GM23338 (cell line): ENCODE measurements at regions not wholly inside any gene's neighbourhood (a gene's known extent, or its start where the extent isn't known, plus 50 kb on each side); places are given as distances from the start of the nearest gene placed in this dataset.

Experiments used
- ATAC-seq: fragments of 200-7000 bp; cut with Tn5 transposase; 3 replicates; pipeline ENCODE4 v1.9.1; 2020
- DNase-seq: peaks from one replicate; pipeline ENCODE4 v3.0.0-alpha.2; 2015; ENCODE audit warnings: low spot score
- H2AFZ ChIP-seq: fragments of 200-600 bp; sonication (generic); 2 replicates; pipeline ENCODE4 v1.8.0; 2016; ENCODE audit warnings: antibody characterized with exemption, mild to moderate bottlenecking, moderate library complexity
- H3F3A ChIP-seq: fragments of 200-600 bp; sonication (generic); replicated peaks from 2 replicates; pipeline ENCODE4 v1.8.0; 2017; ENCODE audit warnings: antibody characterized with exemption, mixed run types, low read depth
- H3K27ac ChIP-seq: fragments of 200-600 bp; sonication (generic); 2 replicates; pipeline ENCODE4 v1.6.1; 2016; ENCODE audit warnings: low read depth
- H3K27me3 ChIP-seq: fragments of 200-600 bp; sonication (generic); 2 replicates; pipeline ENCODE4 v1.8.0; 2016; ENCODE audit warnings: mild to moderate bottlenecking, mixed run types, moderate library complexity; ENCODE audit not compliant: insufficient read depth
- H3K36me3 ChIP-seq: fragments of 200-600 bp; sonication (generic); 2 replicates; pipeline ENCODE4 v1.8.0; 2016; ENCODE audit warnings: mild to moderate bottlenecking; ENCODE audit not compliant: insufficient read depth
- H3K4me1 ChIP-seq: fragments of 200-600 bp; sonication (generic); 2 replicates; pipeline ENCODE4 v1.8.0; 2016; ENCODE audit warnings: mild to moderate bottlenecking, moderate library complexity; ENCODE audit not compliant: insufficient read depth
- H3K4me2 ChIP-seq: fragments of 200-600 bp; sonication (generic); 2 replicates; pipeline ENCODE4 v1.7.1; 2017; ENCODE audit warnings: mixed run types
- H3K4me3 ChIP-seq: fragments of 200-600 bp; sonication (generic); 2 replicates; pipeline ENCODE4 v1.6.1; 2016; ENCODE audit warnings: mixed run types
- H3K79me2 ChIP-seq: fragments of 200-600 bp; sonication (generic); replicated peaks from 2 replicates; pipeline ENCODE4 v1.8.0; 2017; ENCODE audit warnings: mild to moderate bottlenecking; ENCODE audit not compliant: insufficient read depth
- H3K9me2 ChIP-seq: fragments of 200-600 bp; sonication (generic); 2 replicates; pipeline ENCODE4 v1.8.0; 2017; ENCODE audit not compliant: insufficient read depth
- H4K20me1 ChIP-seq: fragments of 200-600 bp; sonication (generic); replicated peaks from 2 replicates; pipeline ENCODE4 v1.8.0; 2017; ENCODE audit warnings: mild to moderate bottlenecking; ENCODE audit not compliant: insufficient read depth
- H3K27ac Mint-ChIP-seq: 2 replicates; pipeline ENCODE4 v1.8.0; 2020; ENCODE audit warnings: inconsistent platforms, mild to moderate bottlenecking, moderate library complexity, mixed read lengths
- H3K27me3 Mint-ChIP-seq: 3 replicates; pipeline ENCODE4 v1.8.0; 2022; ENCODE audit warnings: low read depth, mild to moderate bottlenecking, moderate library complexity, mixed read lengths, inconsistent platforms; ENCODE audit not compliant: insufficient read depth, poor library complexity
- H3K36me3 Mint-ChIP-seq: 3 replicates; pipeline ENCODE4 v1.8.0; 2021; ENCODE audit warnings: low read depth, mild to moderate bottlenecking, inconsistent platforms, moderate library complexity, mixed read lengths
- H3K4me1 Mint-ChIP-seq: 3 replicates; pipeline ENCODE4 v1.8.0; 2020; ENCODE audit warnings: mild to moderate bottlenecking, inconsistent platforms, mixed read lengths
- H3K4me3 Mint-ChIP-seq: 3 replicates; pipeline ENCODE4 v1.8.0; 2021; ENCODE audit warnings: moderate library complexity, mild to moderate bottlenecking, inconsistent platforms, mixed read lengths
- H3K9me3 Mint-ChIP-seq: 3 replicates; pipeline ENCODE4 v1.8.0; 2020; ENCODE audit warnings: moderate library complexity, mild to moderate bottlenecking, inconsistent platforms, mixed read lengths
- EZH2 ChIP-seq: fragments of 200-600 bp; sonication (generic); IDR thresholded peaks from one replicate; pipeline ENCODE4 v1.8.0; 2017; ENCODE audit warnings: antibody characterized with exemption, mild to moderate bottlenecking, low read depth; ENCODE audit not compliant: unreplicated experiment
- EZH2phosphoT487 ChIP-seq: fragments of 200-600 bp; sonication (generic); IDR thresholded peaks from one replicate; pipeline ENCODE4 v1.8.1; 2018; ENCODE audit warnings: antibody characterized with exemption; ENCODE audit not compliant: unreplicated experiment
- NANOG ChIP-seq: IDR thresholded peaks from 2 replicates; pipeline ENCODE4 v1.6.1; 2016; ENCODE audit warnings: antibody characterized with exemption, borderline replicate concordance
- POLR2AphosphoS5 ChIP-seq: IDR thresholded peaks from 2 replicates; pipeline ENCODE4 v1.6.1; 2016; ENCODE audit warnings: antibody characterized with exemption, low read depth
- ZNF114 ChIP-seq: fragments of 250-450 bp; sonication (Bioruptor Pico); IDR thresholded peaks from 2 replicates; pipeline ENCODE4 v1.5.0; 2020; ENCODE audit warnings: mild to moderate bottlenecking, moderate library complexity
- TF ChIP-seq, protein P1 (sequence below): IDR thresholded peaks from 2 replicates; pipeline ENCODE4 v1.6.1; 2016; ENCODE audit warnings: antibody characterized with exemption
- TF ChIP-seq, protein P2 (sequence below): fragments of 250-450 bp; sonication (Bioruptor Pico); IDR thresholded peaks from 2 replicates; pipeline ENCODE4 v1.5.0; 2020; ENCODE audit warnings: mild to moderate bottlenecking, moderate library complexity

DNA sequence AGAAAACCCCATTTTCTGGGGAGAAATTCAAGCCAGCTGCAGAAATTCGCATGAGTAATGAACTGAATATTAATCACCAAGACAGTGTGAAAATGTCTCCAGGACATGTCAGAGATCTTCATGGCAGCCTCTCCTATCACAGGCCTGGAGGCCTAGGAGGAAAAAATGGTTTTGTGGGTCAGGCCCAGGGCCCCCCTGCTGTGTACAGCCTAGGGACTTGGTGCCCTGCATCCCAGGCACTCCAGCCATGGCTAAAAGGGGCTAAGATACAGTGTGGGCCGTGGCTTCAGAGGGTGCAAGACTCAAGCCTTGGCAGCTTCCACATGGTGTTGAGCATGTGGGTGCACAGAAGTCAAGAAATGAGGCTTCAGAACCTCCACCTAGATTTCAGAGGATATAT lies 185.9 kb upstream of the GATB start:
- Histone ChIP-seq H3K36me3 (peaks cover 15% of the 10 kb centered on the region; the same call in 1 of the 2 replicates), H4K20me1 (no peaks in the 10 kb centered on the region)

DNA sequence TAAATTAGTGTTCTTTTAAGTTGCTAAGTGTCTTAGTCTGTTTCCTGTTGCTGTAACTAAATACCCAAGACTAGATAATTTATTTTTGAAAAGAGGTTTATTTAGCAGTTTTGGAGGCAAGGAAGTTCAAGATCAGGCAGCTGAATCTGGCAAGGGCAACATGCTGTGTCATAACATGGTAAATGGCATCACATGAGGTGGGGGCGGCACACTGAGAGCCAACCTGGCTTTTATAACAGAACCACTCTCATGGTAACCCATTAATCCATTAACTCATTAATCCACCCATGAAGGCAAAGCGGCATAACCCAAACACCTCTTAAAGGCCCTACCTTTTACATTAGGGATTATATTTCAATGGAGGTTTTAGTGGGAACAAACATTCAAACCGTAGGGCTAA lies 182.2 kb upstream of the GATB start:
- peaks cover 22% of the 10 kb centered on the region for H3K36me3 Mint-ChIP-seq
- no peak for DNase-seq

More for the DNA sequence above, 185.9 kb upstream of the GATB start:
- no peaks in the 10 kb centered on the region for H3K27me3 ChIP-seq
- ATAC-seq (no peak), DNase-seq (no peak)
- no peaks in the 10 kb centered on the region for H3K79me2 ChIP-seq
- TF ChIP-seq EZH2, result no peak
- TF ChIP-seq EZH2phosphoT487, result no peak
- TF ChIP-seq, protein P1, sequence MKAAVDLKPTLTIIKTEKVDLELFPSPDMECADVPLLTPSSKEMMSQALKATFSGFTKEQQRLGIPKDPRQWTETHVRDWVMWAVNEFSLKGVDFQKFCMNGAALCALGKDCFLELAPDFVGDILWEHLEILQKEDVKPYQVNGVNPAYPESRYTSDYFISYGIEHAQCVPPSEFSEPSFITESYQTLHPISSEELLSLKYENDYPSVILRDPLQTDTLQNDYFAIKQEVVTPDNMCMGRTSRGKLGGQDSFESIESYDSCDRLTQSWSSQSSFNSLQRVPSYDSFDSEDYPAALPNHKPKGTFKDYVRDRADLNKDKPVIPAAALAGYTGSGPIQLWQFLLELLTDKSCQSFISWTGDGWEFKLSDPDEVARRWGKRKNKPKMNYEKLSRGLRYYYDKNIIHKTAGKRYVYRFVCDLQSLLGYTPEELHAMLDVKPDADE, result no peak
- no peak for TF ChIP-seq ZNF114 (CRISPR knock-in tag)
- Mint-ChIP-seq H3K9me3 (peaks cover 45% of the 10 kb centered on the region), H3K4me1 (no peaks in the 10 kb centered on the region), H3K27me3 (peaks cover 2% of the 10 kb centered on the region), H3K4me3 (no peak overlapping the region), H3K27ac (no peak overlapping the region), H3K36me3 (peaks cover 24% of the 10 kb centered on the region)
- H3K9me2 ChIP-seq, result 0 out of 2 replicates have a peak, but pooled peaks cover 3% of the 10 kb centered on the region
- no peak overlapping the region for H3K4me3 ChIP-seq
- H3K27ac ChIP-seq, result no peak overlapping the region
- H3K4me1 ChIP-seq, result no peaks in the 10 kb centered on the region
- H3F3A ChIP-seq, result no peaks in the 10 kb centered on the region
- H2AFZ ChIP-seq, result no peak overlapping the region
- no peak overlapping the region for H3K4me2 ChIP-seq

More for the DNA sequence above, 182.2 kb upstream of the GATB start:
- no peaks in the 10 kb centered on the region for H3F3A ChIP-seq
- H3K27ac Mint-ChIP-seq, result no peak overlapping the region
- no peak for TF ChIP-seq NANOG
- no peak for TF ChIP-seq EZH2
- TF ChIP-seq, protein P2, sequence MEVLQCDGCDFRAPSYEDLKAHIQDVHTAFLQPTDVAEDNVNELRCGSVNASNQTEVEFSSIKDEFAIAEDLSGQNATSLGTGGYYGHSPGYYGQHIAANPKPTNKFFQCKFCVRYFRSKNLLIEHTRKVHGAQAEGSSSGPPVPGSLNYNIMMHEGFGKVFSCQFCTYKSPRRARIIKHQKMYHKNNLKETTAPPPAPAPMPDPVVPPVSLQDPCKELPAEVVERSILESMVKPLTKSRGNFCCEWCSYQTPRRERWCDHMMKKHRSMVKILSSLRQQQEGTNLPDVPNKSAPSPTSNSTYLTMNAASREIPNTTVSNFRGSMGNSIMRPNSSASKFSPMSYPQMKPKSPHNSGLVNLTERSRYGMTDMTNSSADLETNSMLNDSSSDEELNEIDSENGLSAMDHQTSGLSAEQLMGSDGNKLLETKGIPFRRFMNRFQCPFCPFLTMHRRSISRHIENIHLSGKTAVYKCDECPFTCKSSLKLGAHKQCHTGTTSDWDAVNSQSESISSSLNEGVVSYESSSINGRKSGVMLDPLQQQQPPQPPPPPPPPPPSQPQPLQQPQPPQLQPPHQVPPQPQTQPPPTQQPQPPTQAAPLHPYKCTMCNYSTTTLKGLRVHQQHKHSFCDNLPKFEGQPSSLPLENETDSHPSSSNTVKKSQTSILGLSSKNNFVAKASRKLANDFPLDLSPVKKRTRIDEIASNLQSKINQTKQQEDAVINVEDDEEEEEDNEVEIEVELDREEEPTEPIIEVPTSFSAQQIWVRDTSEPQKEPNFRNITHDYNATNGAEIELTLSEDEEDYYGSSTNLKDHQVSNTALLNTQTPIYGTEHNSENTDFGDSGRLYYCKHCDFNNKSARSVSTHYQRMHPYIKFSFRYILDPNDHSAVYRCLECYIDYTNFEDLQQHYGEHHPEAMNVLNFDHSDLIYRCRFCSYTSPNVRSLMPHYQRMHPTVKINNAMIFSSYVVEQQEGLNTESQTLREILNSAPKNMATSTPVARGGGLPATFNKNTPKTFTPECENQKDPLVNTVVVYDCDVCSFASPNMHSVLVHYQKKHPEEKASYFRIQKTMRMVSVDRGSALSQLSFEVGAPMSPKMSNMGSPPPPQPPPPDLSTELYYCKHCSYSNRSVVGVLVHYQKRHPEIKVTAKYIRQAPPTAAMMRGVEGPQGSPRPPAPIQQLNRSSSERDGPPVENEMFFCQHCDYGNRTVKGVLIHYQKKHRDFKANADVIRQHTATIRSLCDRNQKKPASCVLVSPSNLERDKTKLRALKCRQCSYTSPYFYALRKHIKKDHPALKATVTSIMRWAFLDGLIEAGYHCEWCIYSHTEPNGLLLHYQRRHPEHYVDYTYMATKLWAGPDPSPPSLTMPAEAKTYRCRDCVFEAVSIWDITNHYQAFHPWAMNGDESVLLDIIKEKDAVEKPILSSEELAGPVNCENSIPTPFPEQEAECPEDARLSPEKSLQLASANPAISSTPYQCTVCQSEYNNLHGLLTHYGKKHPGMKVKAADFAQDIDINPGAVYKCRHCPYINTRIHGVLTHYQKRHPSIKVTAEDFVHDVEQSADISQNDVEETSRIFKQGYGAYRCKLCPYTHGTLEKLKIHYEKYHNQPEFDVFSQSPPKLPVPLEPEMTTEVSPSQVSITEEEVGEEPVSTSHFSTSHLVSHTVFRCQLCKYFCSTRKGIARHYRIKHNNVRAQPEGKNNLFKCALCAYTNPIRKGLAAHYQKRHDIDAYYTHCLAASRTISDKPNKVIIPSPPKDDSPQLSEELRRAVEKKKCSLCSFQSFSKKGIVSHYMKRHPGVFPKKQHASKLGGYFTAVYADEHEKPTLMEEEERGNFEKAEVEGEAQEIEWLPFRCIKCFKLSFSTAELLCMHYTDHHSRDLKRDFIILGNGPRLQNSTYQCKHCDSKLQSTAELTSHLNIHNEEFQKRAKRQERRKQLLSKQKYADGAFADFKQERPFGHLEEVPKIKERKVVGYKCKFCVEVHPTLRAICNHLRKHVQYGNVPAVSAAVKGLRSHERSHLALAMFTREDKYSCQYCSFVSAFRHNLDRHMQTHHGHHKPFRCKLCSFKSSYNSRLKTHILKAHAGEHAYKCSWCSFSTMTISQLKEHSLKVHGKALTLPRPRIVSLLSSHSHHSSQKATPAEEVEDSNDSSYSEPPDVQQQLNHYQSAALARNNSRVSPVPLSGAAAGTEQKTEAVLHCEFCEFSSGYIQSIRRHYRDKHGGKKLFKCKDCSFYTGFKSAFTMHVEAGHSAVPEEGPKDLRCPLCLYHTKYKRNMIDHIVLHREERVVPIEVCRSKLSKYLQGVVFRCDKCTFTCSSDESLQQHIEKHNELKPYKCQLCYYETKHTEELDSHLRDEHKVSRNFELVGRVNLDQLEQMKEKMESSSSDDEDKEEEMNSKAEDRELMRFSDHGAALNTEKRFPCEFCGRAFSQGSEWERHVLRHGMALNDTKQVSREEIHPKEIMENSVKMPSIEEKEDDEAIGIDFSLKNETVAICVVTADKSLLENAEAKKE (CRISPR knock-in tag), result no peak
- no peak for TF ChIP-seq POLR2AphosphoS5
- TF ChIP-seq ZNF114 (CRISPR knock-in tag), result no peak
- no peaks in the 10 kb centered on the region for H3K79me2 ChIP-seq
- no peaks in the 10 kb centered on the region for H3K27me3 ChIP-seq
- no peaks in the 10 kb centered on the region for H3K4me1 Mint-ChIP-seq
- H3K27me3 Mint-ChIP-seq, result peaks cover 2% of the 10 kb centered on the region
- no peak overlapping the region for H3K4me2 ChIP-seq
- H3K9me2 ChIP-seq, result no peaks in the 10 kb centered on the region
- H3K4me3 Mint-ChIP-seq, result no peak overlapping the region
- no peaks in the 10 kb centered on the region for H3K4me1 ChIP-seq
- peaks cover 43% of the 10 kb centered on the region for H3K9me3 Mint-ChIP-seq
- H3K27ac ChIP-seq, result no peak overlapping the region
- no peaks in the 10 kb centered on the region for H4K20me1 ChIP-seq
- H3K36me3 ChIP-seq, result peaks cover 11% of the 10 kb centered on the region; the same call in 1 of the 2 replicates
- ATAC-seq, result no peak
- H2AFZ ChIP-seq, result no peak overlapping the region
- no peak overlapping the region for H3K4me3 ChIP-seq
